Endothelial cell of umbilical vein (primary cell): ENCODE measurements at regions not wholly inside any gene's neighbourhood (a gene's known extent, or its start where the extent isn't known, plus 50 kb on each side); places are given as distances from the start of the nearest gene placed in this dataset.

Source experiments
- CTCF ChIP-seq, 2 donors: IDR thresholded peaks; 1 replicate in 1 of 2; 2 replicates in 1 of 2; pipeline ENCODE4 v1.5.1; 2011; ENCODE audit warnings: low read length in 2 of 2, mild to moderate bottlenecking in 2 of 2, moderate library complexity in 2 of 2, control low read depth in 1 of 2, inconsistent platforms in 1 of 2, low read depth in 1 of 2; ENCODE audit not compliant: insufficient read depth in 1 of 2; ENCODE audit errors: extremely low read depth in 1 of 2
- EZH2 ChIP-seq: IDR thresholded peaks from 2 replicates; pipeline ENCODE4 v1.6.1; 2012; ENCODE audit warnings: borderline replicate concordance, low read depth, mild to moderate bottlenecking, moderate library complexity, low read length, inconsistent platforms; ENCODE audit not compliant: severe bottlenecking
- GATA2 ChIP-seq: IDR thresholded peaks from 2 replicates; pipeline ENCODE4 v1.7.0; 2011; ENCODE audit warnings: low read depth, mild to moderate bottlenecking, moderate library complexity, mixed read lengths, low read length; ENCODE audit not compliant: insufficient read length, insufficient read depth
- MAX ChIP-seq: IDR thresholded peaks from 2 replicates; pipeline ENCODE4 v1.6.1; 2011; ENCODE audit not compliant: insufficient read depth, insufficient read length

- TF ChIP-seq CTCF (IDR thresholded peaks at IDR 0.05; ENCODE audit: extremely low read depth in 1 of 2, insufficient read depth in 1 of 2, low read depth in 1 of 2, low read length in 2 of 2), result no peak
- TF ChIP-seq MAX, result no peak
- no peak for TF ChIP-seq GATA2
- TF ChIP-seq EZH2, result no peak
These were observed 78.3 kb downstream of the TTC32 start for GRCh38 chr2:19823507-19823906.
